HG02840 (cell line): ENCODE measurements at regions not wholly inside any gene's neighbourhood (a gene's known extent, or its start where the extent isn't known, plus 50 kb on each side); places are given as distances from the start of the nearest gene placed in this dataset.

Experiments
- ATAC-seq: cut with Tn5 transposase; IDR thresholded peaks from one replicate; pipeline ENCODE4 v1.9.1; 2021; ENCODE audit warnings: mild to moderate bottlenecking, moderate library complexity, moderate number of reproducible peaks; ENCODE audit not compliant: unreplicated experiment, low FRiP score

- ATAC-seq = no peak
Measured at GRCh38 chr2:12074126-12074844, 327.9 kb downstream of the LPIN1 start.

- no peak for ATAC-seq
Measured at GRCh38 chr2:12074845-12075217, 328.4 kb downstream of the LPIN1 start.

GRCh38 chr2:12075603-12076002, 329.2 kb downstream of the LPIN1 start:
- no peak for ATAC-seq

- ATAC-seq = no peak
Measured at GRCh38 chr2:12076810-12077209, 330.4 kb downstream of the LPIN1 start.

GRCh38 chr2:12080360-12080759, 333.9 kb downstream of the LPIN1 start:
- ATAC-seq = no peak

GRCh38 chr2:12081481-12082210, 335.2 kb downstream of the LPIN1 start:
- no peak for ATAC-seq

GRCh38 chr2:12083081-12083581, 336.7 kb downstream of the LPIN1 start:
- ATAC-seq = no peak

- ATAC-seq = no peak
Measured at GRCh38 chr2:12083713-12084419, 337.4 kb downstream of the LPIN1 start.

- ATAC-seq = no peak
Measured at GRCh38 chr2:12087175-12087574, 340.7 kb downstream of the LPIN1 start.

GRCh38 chr2:12087671-12088380, 341.4 kb downstream of the LPIN1 start:
- ATAC-seq = no peak

GRCh38 chr2:12089001-12089400, 342.6 kb downstream of the LPIN1 start:
- ATAC-seq = no peak

GRCh38 chr2:12089496-12089895, 343.1 kb downstream of the LPIN1 start:
- ATAC-seq = no peak

GRCh38 chr2:12090072-12090471, 343.6 kb downstream of the LPIN1 start:
- ATAC-seq = no peak

GRCh38 chr2:12090590-12090989, 344.2 kb downstream of the LPIN1 start:
- no peak for ATAC-seq

- ATAC-seq = no peak
Measured at GRCh38 chr2:12091201-12091806, 344.9 kb downstream of the LPIN1 start.

GRCh38 chr2:12094134-12094533, 347.7 kb downstream of the LPIN1 start:
- no peak for ATAC-seq

- no peak for ATAC-seq
Measured at GRCh38 chr2:12096051-12096787, 349.8 kb downstream of the LPIN1 start.

- no peak for ATAC-seq
Measured at GRCh38 chr2:12096788-12097449, 350.5 kb downstream of the LPIN1 start.

- no peak for ATAC-seq
Measured at GRCh38 chr2:12097859-12098258, 351.4 kb downstream of the LPIN1 start.
